ENCODE measurements at regions not wholly inside any gene's neighbourhood (a gene's known extent, or its start where the extent isn't known, plus 50 kb on each side); places are given as distances from the start of the nearest gene placed in this dataset.

GRCh38 chr14:101010293-101010692, 106.8 kb upstream of the RTL1 start:
- Histone ChIP-seq H3K27me3 (replicated peaks; ENCODE audit: control insufficient read depth, insufficient read depth, low read length) (no peaks in the 10 kb centered on the region), H3K4me3 (replicated peaks; ENCODE audit: low read depth, low read length) (no peak overlapping the region), H3K36me3 (ENCODE audit: control insufficient read depth, insufficient read depth, low read length) (no peaks in the 10 kb centered on the region)
- DNase-seq (ENCODE audit: extremely low read depth, insufficient read length) = no peak
- TF ChIP-seq, protein P1, sequence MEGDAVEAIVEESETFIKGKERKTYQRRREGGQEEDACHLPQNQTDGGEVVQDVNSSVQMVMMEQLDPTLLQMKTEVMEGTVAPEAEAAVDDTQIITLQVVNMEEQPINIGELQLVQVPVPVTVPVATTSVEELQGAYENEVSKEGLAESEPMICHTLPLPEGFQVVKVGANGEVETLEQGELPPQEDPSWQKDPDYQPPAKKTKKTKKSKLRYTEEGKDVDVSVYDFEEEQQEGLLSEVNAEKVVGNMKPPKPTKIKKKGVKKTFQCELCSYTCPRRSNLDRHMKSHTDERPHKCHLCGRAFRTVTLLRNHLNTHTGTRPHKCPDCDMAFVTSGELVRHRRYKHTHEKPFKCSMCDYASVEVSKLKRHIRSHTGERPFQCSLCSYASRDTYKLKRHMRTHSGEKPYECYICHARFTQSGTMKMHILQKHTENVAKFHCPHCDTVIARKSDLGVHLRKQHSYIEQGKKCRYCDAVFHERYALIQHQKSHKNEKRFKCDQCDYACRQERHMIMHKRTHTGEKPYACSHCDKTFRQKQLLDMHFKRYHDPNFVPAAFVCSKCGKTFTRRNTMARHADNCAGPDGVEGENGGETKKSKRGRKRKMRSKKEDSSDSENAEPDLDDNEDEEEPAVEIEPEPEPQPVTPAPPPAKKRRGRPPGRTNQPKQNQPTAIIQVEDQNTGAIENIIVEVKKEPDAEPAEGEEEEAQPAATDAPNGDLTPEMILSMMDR (IDR thresholded peaks at IDR 0.05; ENCODE audit: insufficient read depth, low read length, poor library complexity, severe bottlenecking) = no peak

DNA sequence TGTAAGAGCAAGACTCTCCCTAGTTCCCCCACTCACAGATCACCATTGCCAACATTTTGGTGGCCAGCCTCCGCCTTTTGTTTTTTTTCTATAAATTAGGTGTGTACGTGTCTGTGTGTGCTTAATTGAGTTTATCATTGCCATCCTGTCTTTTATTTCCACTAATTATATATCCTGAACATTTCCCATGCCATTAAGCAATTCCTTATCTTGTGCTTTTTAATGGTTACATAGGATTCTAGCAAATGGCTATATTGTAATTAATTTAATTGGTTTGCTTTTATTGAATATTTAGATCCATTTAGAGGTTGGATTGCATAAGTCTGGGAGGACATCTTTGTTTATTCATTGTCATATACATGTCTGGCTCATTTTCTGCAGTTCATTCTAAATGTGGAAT, 107.3 kb upstream of the RTL1 start:
- TF ChIP-seq, protein P1 (IDR thresholded peaks at IDR 0.05; ENCODE audit: insufficient read depth, low read length, poor library complexity, severe bottlenecking) = no peak
- no peak for DNase-seq (ENCODE audit: extremely low read depth, insufficient read length)
- H3K27me3 ChIP-seq (replicated peaks; ENCODE audit: control insufficient read depth, insufficient read depth, low read length) = no peaks in the 10 kb centered on the region

DNA sequence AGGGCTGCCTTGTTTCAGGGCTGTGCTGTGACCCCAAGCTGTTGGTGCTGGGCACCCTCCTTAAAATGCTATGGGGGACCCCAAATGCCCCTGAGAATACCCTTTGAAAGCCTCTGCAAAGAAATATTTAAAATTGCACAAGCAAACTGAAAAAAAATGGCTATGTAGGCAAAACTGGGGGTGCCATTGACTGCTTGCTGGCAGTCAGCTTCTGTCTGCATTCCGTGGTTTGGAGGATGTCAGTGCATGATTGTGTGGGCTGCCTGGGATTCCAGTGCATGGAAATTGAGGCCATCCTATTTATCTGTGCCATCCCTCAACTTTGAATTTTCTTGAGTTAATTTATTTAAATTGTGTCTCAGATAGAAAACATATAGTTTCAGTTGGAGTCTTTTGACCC, 113.7 kb upstream of the RTL1 start:
- TF ChIP-seq, protein P1 (IDR thresholded peaks at IDR 0.05; ENCODE audit: insufficient read depth, low read length, poor library complexity, severe bottlenecking) = no peak
- Histone ChIP-seq H3K4me3 (replicated peaks; ENCODE audit: low read depth, low read length) (no peak overlapping the region), H3K27me3 (replicated peaks; ENCODE audit: control insufficient read depth, insufficient read depth, low read length) (no peaks in the 10 kb centered on the region), H3K36me3 (ENCODE audit: control insufficient read depth, insufficient read depth, low read length) (no peaks in the 10 kb centered on the region)
- no peak for DNase-seq (ENCODE audit: extremely low read depth, insufficient read length)

More for the DNA sequence above, 107.3 kb upstream of the RTL1 start:
- Histone ChIP-seq H3K4me3 (replicated peaks; ENCODE audit: low read depth, low read length) (no peak overlapping the region), H3K36me3 (ENCODE audit: control insufficient read depth, insufficient read depth, low read length) (no peaks in the 10 kb centered on the region)

GRCh38 chr14:101017806-101018560, 114.5 kb upstream of the RTL1 start:
- no peak for DNase-seq (ENCODE audit: extremely low read depth, insufficient read length)
- Histone ChIP-seq H3K27me3 (replicated peaks; ENCODE audit: control insufficient read depth, insufficient read depth, low read length) (no peaks in the 10 kb centered on the region), H3K4me3 (replicated peaks; ENCODE audit: low read depth, low read length) (no peak overlapping the region), H3K36me3 (ENCODE audit: control insufficient read depth, insufficient read depth, low read length) (no peaks in the 10 kb centered on the region)
- TF ChIP-seq, protein P1 (IDR thresholded peaks at IDR 0.05; ENCODE audit: insufficient read depth, low read length, poor library complexity, severe bottlenecking) = no peak

GRCh38 chr14:101018561-101019290, 115.2 kb upstream of the RTL1 start:
- TF ChIP-seq, protein P1 (IDR thresholded peaks at IDR 0.05; ENCODE audit: insufficient read depth, low read length, poor library complexity, severe bottlenecking) = no peak
- H3K27me3 ChIP-seq (replicated peaks; ENCODE audit: control insufficient read depth, insufficient read depth, low read length) = no peaks in the 10 kb centered on the region
- no peak for DNase-seq (ENCODE audit: extremely low read depth, insufficient read length)
- H3K36me3 ChIP-seq (ENCODE audit: control insufficient read depth, insufficient read depth, low read length) = no peaks in the 10 kb centered on the region
- no peak overlapping the region for H3K4me3 ChIP-seq (replicated peaks; ENCODE audit: low read depth, low read length)
